Neural cell (in vitro differentiated cells): ENCODE measurements at regions not wholly inside any gene's neighbourhood (a gene's known extent, or its start where the extent isn't known, plus 50 kb on each side); places are given as distances from the start of the nearest gene placed in this dataset.

Experiments used
- H2AFZ ChIP-seq: fragments of 200-600, 300-800 bp; sonication (generic), shearing (Covaris generic); 2 replicates; pipeline ENCODE4 v1.6.0; 2014; ENCODE audit warnings: low read depth, mild to moderate bottlenecking, antibody characterized with exemption, low read length, moderate library complexity
- H3F3A ChIP-seq: fragments of 200-600 bp; shearing (Covaris generic); 2 replicates; pipeline ENCODE4 v1.6.1; 2016; ENCODE audit warnings: mild to moderate bottlenecking, moderate library complexity, mixed read lengths, antibody characterized with exemption, low read length; ENCODE audit not compliant: insufficient read depth, poor library complexity, severe bottlenecking
- H3K27ac ChIP-seq: fragments of 200-600, 300-800 bp; sonication (generic), shearing (Covaris generic); 2 replicates; pipeline ENCODE4 v1.5.1; 2014; ENCODE audit warnings: mild to moderate bottlenecking, low read length, moderate library complexity
- H3K27me3 ChIP-seq: fragments of 300-800, 200-600 bp; sonication (generic), shearing (Covaris generic); 2 replicates; pipeline ENCODE4 v1.6.0; 2014; ENCODE audit warnings: mild to moderate bottlenecking, low read depth, low read length, moderate library complexity; ENCODE audit not compliant: insufficient read depth
- H3K36me3 ChIP-seq: fragments of 300-800, 200-600 bp; sonication (generic), shearing (Covaris generic); 2 replicates; pipeline ENCODE4 v1.5.1; 2014; ENCODE audit warnings: mild to moderate bottlenecking, antibody characterized with exemption, low read length, moderate library complexity; ENCODE audit not compliant: insufficient read depth
- H3K4me2 ChIP-seq: fragments of 300-800, 200-600 bp; sonication (generic), shearing (Covaris generic); 2 replicates; pipeline ENCODE4 v1.6.0; 2014; ENCODE audit warnings: mild to moderate bottlenecking, low read length
- H3K4me3 ChIP-seq: fragments of 300-800, 200-600 bp; sonication (generic), shearing (Covaris generic); 2 replicates; pipeline ENCODE4 v1.5.1; 2014; ENCODE audit warnings: mild to moderate bottlenecking, low read length, moderate library complexity
- H3K79me2 ChIP-seq: fragments of 200-600 bp; shearing (Covaris generic); replicated peaks from 2 replicates; pipeline ENCODE4 v1.6.0; 2014; ENCODE audit warnings: mild to moderate bottlenecking, low read length, moderate library complexity; ENCODE audit not compliant: insufficient read depth
- H3K9ac ChIP-seq: fragments of 300-800, 200-600 bp; sonication (generic), shearing (Covaris generic); 2 replicates; pipeline ENCODE4 v1.6.1; 2016; ENCODE audit warnings: mild to moderate bottlenecking, low read length, mixed read lengths
- H3K9me2 ChIP-seq: fragments of 200-600 bp; shearing (Covaris generic); 2 replicates; pipeline ENCODE4 v1.6.1; 2016; ENCODE audit warnings: mild to moderate bottlenecking, low read length, mixed read lengths; ENCODE audit not compliant: insufficient read depth
- H3K9me3 ChIP-seq: fragments of 200-600, 300-800 bp; sonication (generic), shearing (Covaris generic); 2 replicates; pipeline ENCODE4 v1.6.1; 2016; ENCODE audit warnings: mild to moderate bottlenecking, mixed run types, low read length, moderate library complexity, mixed read lengths
- H4K20me1 ChIP-seq: fragments of 200-600 bp; shearing (Covaris generic); 2 replicates; pipeline ENCODE4 v1.6.1; 2016; ENCODE audit warnings: mild to moderate bottlenecking, mixed run types; ENCODE audit not compliant: insufficient read depth
- CTCF ChIP-seq: fragments of 450-650 bp; IDR thresholded peaks from 2 replicates; pipeline ENCODE4 v1.5.1; 2014; ENCODE audit warnings: antibody characterized with exemption, mild to moderate bottlenecking, moderate library complexity; ENCODE audit not compliant: poor library complexity, severe bottlenecking
- EP300 ChIP-seq: fragments of 450-650 bp; conservative IDR thresholded peaks from 2 replicates; pipeline ENCODE4 v1.6.1; 2014; ENCODE audit warnings: antibody characterized with exemption, mild to moderate bottlenecking, moderate library complexity; ENCODE audit not compliant: poor library complexity, severe bottlenecking
- EZH2 ChIP-seq: fragments of 200-600, 300-800 bp; shearing (Covaris generic), sonication (generic); IDR thresholded peaks from 2 replicates; pipeline ENCODE4 v1.6.1; 2014; ENCODE audit warnings: antibody characterized with exemption, low read length, borderline replicate concordance, mild to moderate bottlenecking; ENCODE audit not compliant: insufficient read depth, poor library complexity, severe bottlenecking
- MXI1 ChIP-seq: fragments of 450-650 bp; conservative IDR thresholded peaks from 2 replicates; pipeline ENCODE4 v1.6.1; 2014; ENCODE audit warnings: antibody characterized with exemption, mild to moderate bottlenecking; ENCODE audit not compliant: poor library complexity, severe bottlenecking
- POLR2AphosphoS5 ChIP-seq: IDR thresholded peaks from 2 replicates; pipeline ENCODE4 v1.6.1; 2012
- RAD21 ChIP-seq: fragments of 450-650 bp; conservative IDR thresholded peaks from 2 replicates; pipeline ENCODE4 v1.6.1; 2014; ENCODE audit warnings: antibody characterized with exemption, mild to moderate bottlenecking, moderate library complexity
- REST ChIP-seq: IDR thresholded peaks from 2 replicates; pipeline ENCODE4 v1.6.1; 2012; ENCODE audit warnings: borderline replicate concordance
- SMC3 ChIP-seq: fragments of 450-650 bp; conservative IDR thresholded peaks from 2 replicates; pipeline ENCODE4 v1.6.1; 2014; ENCODE audit warnings: antibody characterized with exemption, mild to moderate bottlenecking, moderate library complexity; ENCODE audit not compliant: poor library complexity
- TAF1 ChIP-seq: IDR thresholded peaks from 2 replicates; pipeline ENCODE4 v1.6.1; 2012; ENCODE audit warnings: low read depth

- TF ChIP-seq CTCF (no peak), RAD21 (no peak), REST (no peak), SMC3 (no peak), MXI1 (no peak), POLR2AphosphoS5 (no peak), EP300 (no peak), EZH2 (no peak), TAF1 (no peak)
- H3K4me2 ChIP-seq: no peak overlapping the region
- H3K27ac ChIP-seq: no peak overlapping the region
- no peak overlapping the region for H2AFZ ChIP-seq
- H3F3A ChIP-seq: no peaks in the 10 kb centered on the region
- H3K9me3 ChIP-seq: no peaks in the 10 kb centered on the region
- H3K4me3 ChIP-seq: no peak overlapping the region
- H3K36me3 ChIP-seq: no peaks in the 10 kb centered on the region
- no peaks in the 10 kb centered on the region for H3K27me3 ChIP-seq
- H3K9me2 ChIP-seq: no peaks in the 10 kb centered on the region
- H3K79me2 ChIP-seq: no peaks in the 10 kb centered on the region
- no peaks in the 10 kb centered on the region for H4K20me1 ChIP-seq
- H3K9ac ChIP-seq: no peak overlapping the region
Observed at GRCh38 chr4:136898590-136899248, 633.6 kb downstream of the PCDH18 start.

- H2AFZ ChIP-seq: no peak overlapping the region
- TF ChIP-seq MXI1 (no peak), TAF1 (no peak), POLR2AphosphoS5 (no peak), SMC3 (no peak), REST (no peak), RAD21 (no peak), EP300 (no peak), EZH2 (no peak), CTCF (no peak)
Observed at GRCh38 chr4:136893573-136893972, 638.7 kb downstream of the PCDH18 start.

More at GRCh38 chr4:136893573-136893972, 638.7 kb downstream of the PCDH18 start:
- Histone ChIP-seq H3K4me3 (no peak overlapping the region), H3F3A (no peaks in the 10 kb centered on the region), H3K27ac (no peak overlapping the region), H4K20me1 (no peaks in the 10 kb centered on the region), H3K9ac (no peak overlapping the region), H3K9me3 (no peaks in the 10 kb centered on the region), H3K79me2 (no peaks in the 10 kb centered on the region), H3K4me2 (no peak overlapping the region), H3K36me3 (no peaks in the 10 kb centered on the region), H3K27me3 (no peaks in the 10 kb centered on the region), H3K9me2 (no peaks in the 10 kb centered on the region)
